Erythroblast (primary cell): ENCODE measurements at regions not wholly inside any gene's neighbourhood (a gene's known extent, or its start where the extent isn't known, plus 50 kb on each side); places are given as distances from the start of the nearest gene placed in this dataset.

Experiments
- GATA1 ChIP-seq: IDR thresholded peaks from 2 replicates; pipeline ENCODE4 v1.6.1; 2011; ENCODE audit warnings: low read depth, mild to moderate bottlenecking, control low read depth, low read length, moderate library complexity
- POLR2A ChIP-seq: IDR thresholded peaks from 2 replicates; pipeline ENCODE4 v1.6.1; 2011; ENCODE audit warnings: mild to moderate bottlenecking, low read length

DNA sequence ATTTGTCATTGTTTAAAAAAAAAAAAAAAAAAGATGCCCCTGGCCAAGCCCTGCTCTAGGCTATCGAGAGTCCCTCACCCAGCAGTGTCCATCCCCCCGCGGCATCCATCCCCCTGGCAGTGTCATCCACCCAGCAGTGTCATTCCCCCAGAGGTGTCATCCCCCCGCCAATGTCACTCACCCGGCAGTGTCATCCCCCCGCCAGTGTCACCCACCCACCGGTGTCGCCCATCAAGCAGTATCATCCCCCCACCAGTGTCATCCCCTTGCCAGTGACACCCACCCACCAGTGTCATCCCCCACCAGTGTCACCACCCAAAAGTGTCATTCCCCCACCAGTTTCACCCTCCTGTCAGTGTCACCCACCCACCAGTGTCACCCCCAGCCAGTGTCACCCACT, 99.3 kb upstream of the PRR20G start:
- TF ChIP-seq POLR2A, result no peak
- no peak for TF ChIP-seq GATA1
